HEK293 (cell line): ENCODE measurements at regions not wholly inside any gene's neighbourhood (a gene's known extent, or its start where the extent isn't known, plus 50 kb on each side); places are given as distances from the start of the nearest gene placed in this dataset.

ENCODE experiments used
- CTCF ChIA-PET: fragments of 350-600 bp; formaldehyde crosslinking; extraction: SDS; loops from one replicate; lab custom pipeline; 2021; ENCODE audit warnings: antibody characterized with exemption; lab: Yijun Ruan, JAX
- POLR2A ChIA-PET: fragments of 300-600 bp; formaldehyde crosslinking; extraction: SDS; loops from one replicate; lab custom pipeline; 2020; ENCODE audit warnings: antibody characterized with exemption, inconsistent platforms; lab: Yijun Ruan, JAX
- H3K27ac ChIP-seq: fragments of 200-500 bp; sonication (Bioruptor generic); 2 replicates; pipeline ENCODE4 v1.5.1; 2014; ENCODE audit warnings: low read depth, low read length, control low read depth, inconsistent platforms; ENCODE audit errors: extremely low read depth
- H3K36me3 ChIP-seq, 2 experiments: fragments of 200-500 bp in 1 of 2; sonication (Bioruptor generic) in 1 of 2; 1 replicate in 1 of 2; 2 replicates in 1 of 2; pipeline ENCODE4 v1.5.1; 2014 to 2017; ENCODE audit warnings: inconsistent platforms in 2 of 2, low read length in 2 of 2; ENCODE audit not compliant: control insufficient read depth in 2 of 2, insufficient read depth in 1 of 2
- H3K4me1 ChIP-seq: fragments of 200-500 bp; sonication (Bioruptor generic); 2 replicates; pipeline ENCODE4 v1.5.1; 2014; ENCODE audit warnings: mild to moderate bottlenecking, low read length, inconsistent platforms; ENCODE audit not compliant: control insufficient read depth, insufficient read depth
- H3K4me3 ChIP-seq: 2 replicates; pipeline ENCODE4 v1.5.1; 2011; ENCODE audit warnings: low read depth, mild to moderate bottlenecking, control low read depth, low read length, moderate library complexity
- H3K9me3 ChIP-seq: fragments of 200-500 bp; sonication (Bioruptor generic); 2 replicates; pipeline ENCODE4 v1.5.1; 2014; ENCODE audit warnings: low read depth, low read length, inconsistent platforms; ENCODE audit not compliant: control insufficient read depth, insufficient read depth
- GFI1B ChIP-seq: fragments of 450-650 bp; formaldehyde crosslinking; IDR thresholded peaks from 2 replicates; pipeline ENCODE4 v1.5.1; 2016; ENCODE audit warnings: missing biosample characterization, missing genetic modification characterization
- HOXA7 ChIP-seq: sonication (generic); formaldehyde crosslinking; IDR thresholded peaks from 2 replicates; pipeline ENCODE4 v1.8.1; 2022; ENCODE audit warnings: missing genetic modification reagents, borderline replicate concordance
- KLF9 ChIP-seq: fragments of 450-650 bp; formaldehyde crosslinking; IDR thresholded peaks from 2 replicates; pipeline ENCODE4 v1.5.1; 2016; ENCODE audit warnings: missing biosample characterization, missing genetic modification characterization, low read depth
- MYNN ChIP-seq: fragments of 450-650 bp; formaldehyde crosslinking; IDR thresholded peaks from 2 replicates; pipeline ENCODE4 v1.5.1; 2016; ENCODE audit warnings: missing biosample characterization, missing genetic modification characterization, borderline replicate concordance
- ZBTB10 ChIP-seq: fragments of 450-650 bp; formaldehyde crosslinking; IDR thresholded peaks from 2 replicates; pipeline ENCODE4 v1.5.1; 2016; ENCODE audit warnings: missing biosample characterization, missing genetic modification characterization
- ZBTB7A ChIP-seq: fragments of 450-650 bp; formaldehyde crosslinking; IDR thresholded peaks from 2 replicates; pipeline ENCODE4 v1.5.1; 2016; ENCODE audit warnings: low read depth, missing biosample characterization, missing genetic modification characterization
- ZFP3 ChIP-seq: fragments of 450-650 bp; formaldehyde crosslinking; IDR thresholded peaks from 2 replicates; pipeline ENCODE4 v1.5.1; 2016; ENCODE audit warnings: low read depth, missing biosample characterization, missing genetic modification characterization
- ZFP41 ChIP-seq: fragments of 450-650 bp; formaldehyde crosslinking; IDR thresholded peaks from 2 replicates; pipeline ENCODE4 v1.5.1; 2016; ENCODE audit warnings: missing biosample characterization, missing genetic modification characterization, borderline replicate concordance
- ZNF155 ChIP-seq: fragments of 450-650 bp; formaldehyde crosslinking; IDR thresholded peaks from 2 replicates; pipeline ENCODE4 v1.5.1; 2016; ENCODE audit warnings: missing biosample characterization, missing genetic modification characterization
- ZNF18 ChIP-seq: fragments of 450-650 bp; formaldehyde crosslinking; IDR thresholded peaks from 2 replicates; pipeline ENCODE4 v1.5.1; 2016; ENCODE audit warnings: missing biosample characterization, missing genetic modification characterization
- ZNF26 ChIP-seq: fragments of 450-650 bp; formaldehyde crosslinking; IDR thresholded peaks from 2 replicates; pipeline ENCODE4 v1.5.1; 2016; ENCODE audit warnings: missing biosample characterization, missing genetic modification characterization
- ZNF280D ChIP-seq: fragments of 450-650 bp; formaldehyde crosslinking; IDR thresholded peaks from 2 replicates; pipeline ENCODE4 v1.5.1; 2016; ENCODE audit warnings: missing biosample characterization, missing genetic modification characterization
- ZNF416 ChIP-seq: fragments of 450-650 bp; formaldehyde crosslinking; IDR thresholded peaks from 2 replicates; pipeline ENCODE4 v1.5.1; 2016; ENCODE audit warnings: missing biosample characterization, missing genetic modification characterization
- ZNF513 ChIP-seq: fragments of 450-650 bp; IDR thresholded peaks from 2 replicates; pipeline ENCODE4 v1.5.1; 2018; ENCODE audit warnings: missing biosample characterization, missing genetic modification characterization
- ZNF580 ChIP-seq: fragments of 450-650 bp; formaldehyde crosslinking; IDR thresholded peaks from 2 replicates; pipeline ENCODE4 v1.5.1; 2016; ENCODE audit warnings: missing biosample characterization, missing genetic modification characterization
- ZNF747 ChIP-seq: fragments of 450-650 bp; formaldehyde crosslinking; IDR thresholded peaks from 2 replicates; pipeline ENCODE4 v1.5.1; 2016; ENCODE audit warnings: missing biosample characterization, missing genetic modification characterization
- ZNF768 ChIP-seq: fragments of 450-650 bp; formaldehyde crosslinking; IDR thresholded peaks from 2 replicates; pipeline ENCODE4 v1.5.1; 2018; ENCODE audit warnings: missing biosample characterization, mild to moderate bottlenecking, missing genetic modification characterization
- ZNF777 ChIP-seq: fragments of 450-650 bp; formaldehyde crosslinking; IDR thresholded peaks from 2 replicates; pipeline ENCODE4 v1.5.1; 2017; ENCODE audit warnings: missing biosample characterization, missing genetic modification characterization, borderline replicate concordance

- TF ChIP-seq ZNF747 (tag by site-specific recombination), result no peak
- TF ChIP-seq KLF9 (tag by site-specific recombination), result no peak
- no peak for TF ChIP-seq ZNF416 (tag by site-specific recombination)
- no peak for TF ChIP-seq ZNF768
- TF ChIP-seq ZFP41 (tag by site-specific recombination), result no peak
- TF ChIP-seq ZNF777 (tag by site-specific recombination), result no peak
- TF ChIP-seq ZNF18 (tag by site-specific recombination), result no peak
- no peak for TF ChIP-seq GFI1B (tag by site-specific recombination)
Measured at GRCh38 chr5:2259494-2260107, 376.9 kb upstream of the IRX4 start (continued).

GRCh38 chr5:2258861-2259260, 376.1 kb upstream of the IRX4 start:
- no peaks in the 10 kb centered on the region for H3K9me3 ChIP-seq
- no peaks in the 10 kb centered on the region for H3K36me3 ChIP-seq
- ChIA-PET CTCF (no interaction called here), POLR2A (no interaction called here)
- no peak overlapping the region for H3K4me3 ChIP-seq
- no peaks in the 10 kb centered on the region for H3K4me1 ChIP-seq
- no peak for TF ChIP-seq ZBTB10 (tag by site-specific recombination)
- no peak for TF ChIP-seq ZNF155 (tag by site-specific recombination)
- TF ChIP-seq ZNF280D (tag by site-specific recombination), result no peak
- no peak for TF ChIP-seq ZNF26 (tag by site-specific recombination)
- no peak for TF ChIP-seq HOXA7 (CRISPR knock-in tag)
- no peak for TF ChIP-seq ZFP3 (tag by site-specific recombination)
- TF ChIP-seq ZBTB7A, result no peak
- TF ChIP-seq ZNF580 (tag by site-specific recombination), result no peak
- TF ChIP-seq MYNN (tag by site-specific recombination), result no peak
- no peak for TF ChIP-seq ZNF513
- no peak overlapping the region for H3K27ac ChIP-seq
